ENCODE measurements at regions not wholly inside any gene's neighbourhood (a gene's known extent, or its start where the extent isn't known, plus 50 kb on each side); places are given as distances from the start of the nearest gene placed in this dataset.
"Not testable (repeated sequence)": the region's sequence is repeated elsewhere in the genome, so short reads cannot be mapped to it uniquely, and the experiment has no call there.

DNA sequence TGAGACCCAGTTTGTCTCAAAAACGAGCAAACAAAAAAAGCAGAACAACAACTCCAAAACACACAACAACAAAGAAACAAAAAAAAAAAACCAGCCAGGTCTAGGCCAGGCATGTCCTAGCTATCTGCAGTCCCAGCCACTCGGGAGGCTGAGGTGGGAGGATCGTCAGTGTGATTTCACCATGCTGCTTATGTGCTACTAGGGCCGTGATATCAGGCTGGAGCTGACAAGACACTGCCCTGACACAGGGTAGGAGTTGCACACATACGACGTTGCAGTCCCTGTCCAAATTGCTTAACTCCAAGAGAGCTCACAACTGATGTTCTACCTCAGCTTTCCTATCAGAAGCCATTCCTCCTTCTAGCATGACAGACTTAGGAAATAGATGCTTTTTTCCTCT lies 204.9 kb downstream of the AASDH start:
- H3K4me3 Mint-ChIP-seq, result no peak overlapping the region
- peaks cover 30% of the 10 kb centered on the region for H3K4me1 Mint-ChIP-seq (ENCODE audit: low read depth)
- no peak overlapping the region for H3K27ac Mint-ChIP-seq
- H3K36me3 Mint-ChIP-seq (ENCODE audit: low read depth), result no peaks in the 10 kb centered on the region
- H3K27me3 Mint-ChIP-seq (ENCODE audit: low read depth), result peaks cover 6% of the 10 kb centered on the region
- no peak for DNase-seq (ENCODE audit: low spot score)
- H3K9me3 Mint-ChIP-seq, result peaks cover 7% of the 10 kb centered on the region

DNA sequence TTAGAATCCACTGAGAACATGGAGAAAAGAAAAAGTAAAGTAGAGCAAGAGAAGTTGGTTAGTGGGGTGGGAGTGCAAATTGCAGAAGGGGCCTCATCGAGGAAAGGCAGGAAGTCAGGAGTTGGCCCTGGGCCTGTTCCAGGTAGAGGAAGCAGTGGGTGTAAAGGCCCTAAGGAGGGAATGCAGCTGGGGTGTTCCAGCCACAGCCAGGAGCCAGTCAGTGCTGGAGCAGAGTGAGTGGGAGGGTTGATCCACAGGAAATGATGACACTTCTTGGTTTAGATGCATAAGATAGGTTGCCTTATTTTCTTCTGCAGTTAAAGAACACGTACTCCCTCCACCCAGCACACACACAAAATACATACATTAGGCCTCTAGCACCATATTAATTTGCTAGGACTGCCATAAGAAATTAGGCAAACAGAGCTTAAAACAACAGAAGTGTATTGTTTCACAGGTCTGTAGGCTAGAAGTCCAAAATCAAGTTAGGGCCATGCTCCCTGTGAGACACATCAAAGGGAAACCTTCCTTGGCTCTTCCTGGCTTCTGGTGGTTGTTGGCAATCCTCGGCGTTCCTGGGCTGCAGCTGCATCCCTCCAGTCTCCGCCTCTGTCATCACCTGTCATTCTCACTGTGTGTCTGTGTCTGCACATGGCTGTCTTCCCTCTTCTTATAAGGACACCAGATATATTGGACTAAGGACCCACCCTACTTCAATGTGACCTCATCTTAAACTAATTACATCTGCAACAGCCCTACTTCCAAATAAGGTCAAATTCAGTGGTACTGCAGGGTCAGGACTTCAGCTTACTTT lies 205.9 kb downstream of the AASDH start:
- peak overlapping the region; percentile 77 for H3K27ac Mint-ChIP-seq
- H3K36me3 Mint-ChIP-seq (ENCODE audit: low read depth), result peaks cover 1% of the 10 kb centered on the region
- H3K4me3 Mint-ChIP-seq, result peak overlapping the region; percentile 56
- DNase-seq (ENCODE audit: low spot score), result peak; percentile 70
- peaks cover 28% of the 10 kb centered on the region for H3K4me1 Mint-ChIP-seq (ENCODE audit: low read depth)
- H3K9me3 Mint-ChIP-seq, result peaks cover 13% of the 10 kb centered on the region
- peaks cover 6% of the 10 kb centered on the region for H3K27me3 Mint-ChIP-seq (ENCODE audit: low read depth)

- peaks cover 6% of the 10 kb centered on the region for H3K27me3 Mint-ChIP-seq (ENCODE audit: low read depth)
- H3K9me3 Mint-ChIP-seq, result peaks cover 7% of the 10 kb centered on the region
- H3K27ac Mint-ChIP-seq, result no peak overlapping the region
- no peaks in the 10 kb centered on the region for H3K36me3 Mint-ChIP-seq (ENCODE audit: low read depth)
- no peak for DNase-seq (ENCODE audit: low spot score)
- no peak overlapping the region for H3K4me3 Mint-ChIP-seq
- H3K4me1 Mint-ChIP-seq (ENCODE audit: low read depth), result no peaks in the 10 kb centered on the region
These were observed 218.2 kb downstream of the AASDH start for GRCh38 chr4:56169061-56169460.

GRCh38 chr4:56164907-56165306 lies 216.2 kb downstream of the CEP135 start:
- Mint-ChIP-seq H3K27me3 (ENCODE audit: low read depth) (peaks cover 4% of the 10 kb centered on the region), H3K4me1 (ENCODE audit: low read depth) (no peaks in the 10 kb centered on the region), H3K4me3 (no peak overlapping the region), H3K9me3 (peaks cover 7% of the 10 kb centered on the region), H3K27ac (no peak overlapping the region), H3K36me3 (ENCODE audit: low read depth) (no peaks in the 10 kb centered on the region)
- no peak for DNase-seq (ENCODE audit: low spot score)

- H3K4me1 Mint-ChIP-seq (ENCODE audit: low read depth), result no peaks in the 10 kb centered on the region
- no peak overlapping the region for H3K27ac Mint-ChIP-seq
- peaks cover 2% of the 10 kb centered on the region for H3K27me3 Mint-ChIP-seq (ENCODE audit: low read depth)
- no peaks in the 10 kb centered on the region for H3K9me3 Mint-ChIP-seq
- H3K36me3 Mint-ChIP-seq (ENCODE audit: low read depth), result no peaks in the 10 kb centered on the region
- no peak overlapping the region for H3K4me3 Mint-ChIP-seq
- DNase-seq (ENCODE audit: low spot score), result no peak
These were observed 211.9 kb downstream of the CEP135 start for GRCh38 chr4:56160636-56161035.

DNA sequence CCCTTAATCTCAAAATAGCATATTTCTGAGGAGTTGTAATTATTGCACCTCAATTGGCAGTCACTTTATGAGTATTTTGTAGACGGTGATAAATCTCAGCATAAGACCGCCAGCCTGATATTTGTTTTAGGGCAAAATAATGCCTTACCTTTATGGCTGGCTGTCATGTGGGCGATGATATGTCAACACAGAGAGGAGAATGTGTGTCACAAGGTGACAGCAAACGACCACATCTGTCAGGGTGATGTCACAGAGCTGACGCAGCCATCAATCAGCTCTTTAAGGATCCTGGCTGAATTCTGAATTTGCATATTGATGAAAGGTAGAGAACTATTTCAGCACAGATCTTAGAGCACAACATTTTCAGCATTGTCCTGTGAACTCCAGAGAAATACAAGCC lies 209.7 kb downstream of the CEP135 start:
- Mint-ChIP-seq H3K36me3 (ENCODE audit: low read depth) (no peaks in the 10 kb centered on the region), H3K4me1 (ENCODE audit: low read depth) (no peaks in the 10 kb centered on the region), H3K27me3 (ENCODE audit: low read depth) (peaks cover 2% of the 10 kb centered on the region), H3K9me3 (no peaks in the 10 kb centered on the region), H3K4me3 (no peak overlapping the region), H3K27ac (no peak overlapping the region)
- DNase-seq (ENCODE audit: low spot score), result no peak

DNA sequence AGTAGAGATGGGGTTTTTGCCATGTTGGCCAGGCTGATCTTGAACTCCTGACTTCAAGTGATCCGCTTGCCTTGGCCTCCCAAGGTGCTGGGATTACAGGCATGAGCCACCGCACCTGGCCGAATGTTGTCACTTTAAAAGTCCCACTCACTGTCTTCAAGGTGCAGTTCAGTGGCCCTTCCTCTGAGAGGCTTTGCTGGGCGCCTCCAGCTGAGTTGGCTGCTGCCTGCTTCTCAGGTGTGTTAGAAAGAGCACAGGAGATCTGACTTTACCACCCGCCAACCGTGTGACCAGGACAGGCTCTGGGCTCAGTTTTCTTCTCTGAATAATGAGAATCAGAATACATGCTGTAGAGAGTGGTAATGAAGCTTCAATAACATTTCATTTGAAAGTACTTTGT lies 207.4 kb downstream of the CEP135 start:
- Mint-ChIP-seq H3K4me1 (ENCODE audit: low read depth) (no peaks in the 10 kb centered on the region), H3K36me3 (ENCODE audit: low read depth) (no peaks in the 10 kb centered on the region), H3K9me3 (no peaks in the 10 kb centered on the region), H3K4me3 (no peak overlapping the region), H3K27ac (no peak overlapping the region), H3K27me3 (ENCODE audit: low read depth) (no peaks in the 10 kb centered on the region)
- no peak for DNase-seq (ENCODE audit: low spot score)

- H3K4me1 Mint-ChIP-seq (ENCODE audit: low read depth), result no peaks in the 10 kb centered on the region
- no peak overlapping the region for H3K27ac Mint-ChIP-seq
- DNase-seq (ENCODE audit: low spot score), result no peak
- no peaks in the 10 kb centered on the region for H3K27me3 Mint-ChIP-seq (ENCODE audit: low read depth)
- H3K9me3 Mint-ChIP-seq, result no peaks in the 10 kb centered on the region
- H3K36me3 Mint-ChIP-seq (ENCODE audit: low read depth), result no peaks in the 10 kb centered on the region
- H3K4me3 Mint-ChIP-seq, result no peak overlapping the region
These were observed 206.7 kb downstream of the CEP135 start for GRCh38 chr4:56155432-56155831.

DNA sequence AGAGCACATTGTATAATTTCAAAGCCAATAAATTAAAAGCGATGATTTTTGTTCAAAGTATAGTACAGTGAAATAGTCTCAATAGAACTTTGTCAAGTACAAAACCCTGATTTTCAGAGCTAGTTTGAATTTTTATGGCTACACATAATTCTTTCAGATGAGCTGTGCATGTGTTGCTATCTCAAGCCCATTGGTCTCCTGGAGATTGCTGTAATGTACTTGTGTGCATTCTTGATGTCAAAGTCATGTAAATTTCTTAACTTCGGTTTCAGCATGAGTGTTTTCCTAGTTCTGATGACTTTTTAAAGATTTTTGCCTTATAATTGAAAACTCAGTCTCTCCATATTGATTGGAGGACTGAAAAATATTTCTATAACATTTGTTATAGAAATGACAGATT lies 200.8 kb downstream of the CEP135 start:
- H3K4me3 Mint-ChIP-seq, result no peak overlapping the region
- no peaks in the 10 kb centered on the region for H3K4me1 Mint-ChIP-seq (ENCODE audit: low read depth)
- DNase-seq (ENCODE audit: low spot score), result no peak
- no peaks in the 10 kb centered on the region for H3K36me3 Mint-ChIP-seq (ENCODE audit: low read depth)
- H3K9me3 Mint-ChIP-seq, result no peaks in the 10 kb centered on the region
- H3K27me3 Mint-ChIP-seq (ENCODE audit: low read depth), result no peaks in the 10 kb centered on the region
- no peak overlapping the region for H3K27ac Mint-ChIP-seq

DNA sequence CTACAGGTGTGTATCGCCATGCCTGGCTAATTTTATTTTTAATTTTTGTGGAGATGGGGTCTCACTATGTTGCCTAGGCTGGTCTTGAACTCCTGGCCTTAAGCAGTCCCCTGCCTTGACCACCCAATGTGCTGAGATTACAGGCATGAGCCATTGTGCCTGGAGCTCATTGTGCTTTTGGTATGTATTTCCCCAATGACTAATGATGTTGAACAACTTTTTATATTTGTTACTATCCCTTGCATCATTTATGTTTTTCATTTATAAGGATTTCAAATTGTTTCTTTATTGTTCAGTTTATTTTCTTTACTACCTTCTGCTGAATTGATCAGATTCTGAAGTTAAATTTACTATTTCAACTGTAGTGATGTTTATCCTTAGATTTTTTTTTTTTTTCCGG lies 199.7 kb downstream of the CEP135 start:
- no peaks in the 10 kb centered on the region for H3K9me3 Mint-ChIP-seq
- no peaks in the 10 kb centered on the region for H3K4me1 Mint-ChIP-seq (ENCODE audit: low read depth)
- H3K27ac Mint-ChIP-seq, result no peak overlapping the region
- no peaks in the 10 kb centered on the region for H3K36me3 Mint-ChIP-seq (ENCODE audit: low read depth)
- no peak overlapping the region for H3K4me3 Mint-ChIP-seq
- H3K27me3 Mint-ChIP-seq (ENCODE audit: low read depth), result peaks cover 4% of the 10 kb centered on the region
- no peak for DNase-seq (ENCODE audit: low spot score)

DNA sequence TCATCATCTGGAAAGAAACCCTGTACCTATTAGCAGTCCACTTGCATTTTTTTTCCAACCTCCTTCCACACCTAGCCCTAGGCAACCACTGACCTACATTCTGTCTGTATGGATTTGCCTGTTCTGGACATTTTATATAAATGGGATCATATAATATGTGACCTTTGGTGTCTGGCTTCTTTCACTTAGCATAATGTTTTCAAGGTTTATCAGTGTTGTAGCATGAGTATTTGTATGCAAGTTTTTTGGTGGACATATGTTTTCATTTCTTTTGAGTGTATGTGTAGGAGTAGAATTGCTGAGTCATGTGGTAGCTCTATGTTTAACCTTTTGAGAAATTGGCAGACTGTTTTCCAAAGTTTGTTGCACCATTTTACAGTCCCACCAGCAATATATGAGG lies 198.6 kb downstream of the CEP135 start:
- Mint-ChIP-seq H3K27me3 (ENCODE audit: low read depth) (peaks cover 4% of the 10 kb centered on the region), H3K27ac (no peak overlapping the region), H3K36me3 (ENCODE audit: low read depth) (no peaks in the 10 kb centered on the region), H3K4me1 (ENCODE audit: low read depth) (no peaks in the 10 kb centered on the region), H3K9me3 (no peaks in the 10 kb centered on the region), H3K4me3 (no peak overlapping the region)
- no peak for DNase-seq (ENCODE audit: low spot score)

DNA sequence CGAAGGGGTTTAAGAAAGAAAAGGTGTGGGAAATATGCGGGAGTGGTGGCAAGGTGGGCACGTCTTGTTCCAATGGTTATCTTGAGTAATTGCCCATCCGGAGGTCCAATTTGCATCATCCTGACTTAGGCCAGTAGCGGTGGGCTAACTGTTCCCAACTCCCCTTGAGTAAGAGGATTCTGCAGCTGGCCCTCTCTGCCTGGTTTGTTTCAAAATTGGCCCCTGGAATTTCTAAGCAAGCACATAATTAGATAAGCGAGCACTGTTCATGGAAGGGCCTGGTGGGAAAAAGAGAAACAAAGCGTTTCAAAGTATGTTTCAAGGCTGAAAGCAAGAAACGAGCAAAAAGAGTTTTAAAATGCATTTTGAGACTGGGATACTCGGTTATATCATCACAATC lies 198.2 kb downstream of the CEP135 start:
- Mint-ChIP-seq H3K27ac (no peak overlapping the region), H3K4me1 (ENCODE audit: low read depth) (no peaks in the 10 kb centered on the region), H3K27me3 (ENCODE audit: low read depth) (peaks cover 4% of the 10 kb centered on the region), H3K36me3 (ENCODE audit: low read depth) (no peaks in the 10 kb centered on the region), H3K9me3 (no peaks in the 10 kb centered on the region), H3K4me3 (no peak overlapping the region)
- DNase-seq (ENCODE audit: low spot score), result no peak

DNA sequence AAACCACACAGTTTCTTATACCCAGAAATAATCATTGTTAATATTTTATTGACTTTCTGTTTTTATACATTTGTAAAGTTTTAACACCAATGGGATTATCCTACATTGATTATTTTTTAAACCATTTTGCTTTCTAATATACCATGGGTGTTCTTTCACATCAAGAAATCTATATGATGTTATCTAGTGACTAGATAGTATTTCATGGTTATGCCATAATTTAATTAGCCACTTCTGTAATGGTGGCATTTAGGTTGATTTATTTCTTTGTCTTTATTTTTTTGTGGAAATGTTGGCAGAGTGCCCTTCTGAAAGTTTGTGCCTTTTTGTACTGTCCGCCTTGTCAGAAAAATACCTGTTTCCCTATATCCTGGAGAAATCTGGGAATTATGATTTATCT lies 193.3 kb downstream of the CEP135 start:
- Mint-ChIP-seq H3K27me3 (ENCODE audit: low read depth) (peaks cover 4% of the 10 kb centered on the region), H3K4me1 (ENCODE audit: low read depth) (no peaks in the 10 kb centered on the region), H3K9me3 (no peaks in the 10 kb centered on the region), H3K27ac (no peak overlapping the region), H3K4me3 (no peak overlapping the region), H3K36me3 (ENCODE audit: low read depth) (no peaks in the 10 kb centered on the region)
- DNase-seq (ENCODE audit: low spot score), result no peak

DNA sequence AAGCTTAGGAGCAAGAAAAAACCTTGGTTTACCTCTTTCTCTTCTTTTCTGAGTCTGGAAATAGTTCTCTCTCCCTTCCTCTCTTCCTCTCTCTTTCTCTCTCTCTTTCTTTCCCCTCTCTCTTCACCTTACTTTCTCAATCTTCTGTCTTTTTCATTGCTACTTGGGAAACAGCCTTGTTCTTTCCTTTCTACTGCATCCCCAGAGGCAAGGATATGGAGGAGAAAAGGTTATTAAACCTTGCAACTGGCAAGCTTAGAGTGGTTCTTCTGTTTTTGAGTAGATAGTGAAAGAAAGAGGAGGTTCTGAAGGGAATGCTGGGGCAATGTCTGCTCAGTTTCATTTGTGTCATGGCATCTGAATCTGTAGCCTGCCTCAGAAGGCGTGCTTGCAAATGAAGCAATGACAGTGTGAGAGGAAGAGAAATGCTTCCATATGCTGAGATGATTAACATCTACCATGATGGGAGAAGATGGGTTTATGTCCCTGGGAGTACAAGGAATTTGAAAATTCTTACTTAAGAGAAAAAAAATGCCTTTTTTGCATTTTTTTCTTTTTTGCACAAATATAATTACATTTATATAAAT lies 190.6 kb downstream of the CEP135 start:
- H3K36me3 Mint-ChIP-seq (ENCODE audit: low read depth), result no peaks in the 10 kb centered on the region
- no peaks in the 10 kb centered on the region for H3K4me1 Mint-ChIP-seq (ENCODE audit: low read depth)
- H3K27me3 Mint-ChIP-seq (ENCODE audit: low read depth), result peaks cover 4% of the 10 kb centered on the region
- H3K9me3 Mint-ChIP-seq, result no peaks in the 10 kb centered on the region
- no peak overlapping the region for H3K27ac Mint-ChIP-seq
- DNase-seq (ENCODE audit: low spot score), result no peak
- H3K4me3 Mint-ChIP-seq, result no peak overlapping the region

GRCh38 chr4:56134834-56135233 lies 186.1 kb downstream of the CEP135 start:
- not testable (repeated sequence) for H3K4me1 Mint-ChIP-seq (ENCODE audit: low read depth); H3K27me3 Mint-ChIP-seq (ENCODE audit: low read depth); H3K4me3 Mint-ChIP-seq; DNase-seq (ENCODE audit: low spot score); H3K27ac Mint-ChIP-seq; H3K36me3 Mint-ChIP-seq (ENCODE audit: low read depth); H3K9me3 Mint-ChIP-seq
